Right ventricle myocardium inferior (tissue), 1 donor: ENCODE measurements at regions not wholly inside any gene's neighbourhood (a gene's known extent, or its start where the extent isn't known, plus 50 kb on each side); places are given as distances from the start of the nearest gene placed in this dataset.

Experiments used
- ATAC-seq: fragments of 200-7000 bp; cut with Tn5 transposase; one replicate; pipeline ENCODE4 v1.9.1; 2020; ENCODE audit warnings: mild to moderate bottlenecking, moderate library complexity
- DNase-seq: peaks from one replicate; pipeline ENCODE4 v3.0.0; 2021; ENCODE audit errors: missing footprints
- intact Hi-C: fragments of 100-400 bp; cut with DNase I; formaldehyde crosslinking; loops from one replicate; pipeline ENCODE4 v1.11.0; 2022
- donor health status: DM: no; HTN: yes; CAD: no; lungs with severe emphysema.

DNA sequence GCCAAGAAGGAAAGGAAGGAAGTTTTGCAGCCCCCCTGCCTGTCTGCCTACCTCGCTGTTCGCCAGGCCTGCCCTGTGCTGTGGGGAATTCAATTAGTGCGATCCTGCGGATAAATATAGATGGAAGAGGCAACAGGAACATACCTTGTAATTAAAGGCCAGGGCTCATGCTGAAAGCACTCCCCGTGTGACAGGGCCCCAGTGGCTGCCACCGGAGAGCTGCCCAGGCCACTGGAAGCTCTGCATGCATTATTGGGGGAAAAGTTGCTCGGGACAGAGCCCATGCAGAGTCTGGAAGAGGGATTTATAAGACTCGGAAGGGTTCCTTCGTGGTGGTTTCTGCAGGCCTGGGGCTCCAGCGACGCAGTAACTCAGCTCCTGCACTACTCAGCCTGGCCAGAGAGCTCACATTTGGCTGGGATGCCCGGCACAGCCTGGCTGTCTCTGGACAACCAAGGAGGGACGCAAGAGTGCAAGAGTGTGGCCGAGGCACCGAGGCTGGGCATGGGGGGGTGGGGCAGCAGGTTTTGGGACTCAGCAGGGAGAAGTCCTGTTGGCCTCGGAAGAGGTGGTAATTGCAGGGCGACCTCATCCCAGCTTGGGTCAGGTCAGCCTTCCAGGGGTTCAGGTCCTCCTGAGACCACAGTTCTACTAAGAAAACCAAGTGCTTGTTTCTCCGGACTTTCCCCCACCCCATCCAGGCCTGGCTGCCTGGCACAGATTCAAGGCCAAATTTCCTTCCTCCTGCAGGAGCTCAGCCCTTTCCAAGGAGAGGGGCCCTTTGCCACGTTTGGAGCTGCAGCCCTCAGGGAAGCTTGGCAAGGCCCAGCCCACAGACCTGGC, 68.1 kb upstream of the GGTA1 start:
- intact Hi-C loops: loop anchor here (1.0 kb wide), 1 partner anchor 31 kb away; no protein-coding TSS in a partner anchor
- ATAC-seq (peak; percentile 48), DNase-seq (no peak)

DNA sequence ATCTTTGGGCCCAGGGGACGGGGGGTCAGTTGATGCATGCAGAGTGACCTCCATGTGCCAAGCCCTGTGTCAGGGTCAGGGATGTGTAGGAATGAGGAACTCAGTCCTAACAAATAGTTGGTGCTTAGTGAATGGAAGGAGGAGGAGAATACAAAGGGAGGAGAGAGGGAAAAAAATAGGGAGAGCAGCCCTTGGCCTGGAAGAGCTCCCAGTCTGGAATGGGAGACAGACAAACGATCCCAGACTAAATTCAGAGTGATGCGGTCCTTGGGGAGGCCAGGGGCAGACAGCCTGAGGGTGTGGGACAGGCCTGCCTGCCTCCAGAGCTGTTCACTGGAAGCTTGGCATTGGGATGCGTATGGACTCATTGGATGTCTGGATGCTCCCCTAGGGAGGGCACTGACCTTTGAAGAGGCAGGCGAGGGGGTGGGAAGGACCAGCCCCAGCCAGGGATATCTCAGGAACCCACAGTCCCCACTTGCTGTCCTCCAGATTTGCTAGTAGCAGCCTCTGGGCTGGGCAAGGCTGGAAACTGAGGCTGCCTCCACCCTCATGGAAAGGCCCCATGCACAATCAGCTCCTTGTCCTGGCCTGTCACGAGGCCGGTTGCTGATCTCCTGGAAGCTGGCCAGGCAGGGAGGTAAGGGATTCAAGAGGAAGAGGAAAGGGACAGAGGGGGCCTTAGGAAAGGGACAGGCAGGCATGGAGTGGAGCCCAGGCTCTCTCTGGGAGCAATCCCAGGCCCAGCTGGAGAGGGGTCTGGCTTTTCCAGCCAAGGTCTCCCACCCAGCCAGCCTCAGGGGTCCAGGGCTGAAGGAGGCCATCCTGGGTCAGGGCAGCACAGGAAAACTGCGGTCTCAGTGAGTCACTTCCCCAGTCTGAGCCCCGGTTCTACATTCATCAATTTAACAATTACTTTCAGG, 69.0 kb upstream of the GGTA1 start:
- intact Hi-C loops: no loop called here
- DNase-seq: peak; percentile 72
- peak; percentile 61 for ATAC-seq

DNA sequence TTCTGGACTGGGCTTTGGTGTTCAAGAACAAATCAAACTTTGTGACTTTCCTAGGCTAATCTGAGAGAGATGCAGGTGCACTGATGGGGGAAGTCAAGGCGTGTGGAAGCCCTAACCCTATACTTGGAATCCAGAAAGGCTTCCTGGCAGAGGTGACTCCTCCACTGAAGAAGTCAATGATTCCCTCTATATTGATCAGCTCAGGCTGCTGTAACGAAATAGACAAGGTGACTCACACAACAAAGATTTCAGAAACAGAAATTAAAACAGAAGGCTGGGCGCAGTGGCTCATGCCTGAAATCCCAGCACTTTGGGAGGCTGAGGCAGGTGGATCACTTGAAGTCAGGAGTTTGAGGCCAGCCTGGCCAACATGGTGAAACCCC, 69.6 kb upstream of the GGTA1 start:
- intact Hi-C loops: no loop called here
- DNase-seq: no peak
- no peak for ATAC-seq

DNA sequence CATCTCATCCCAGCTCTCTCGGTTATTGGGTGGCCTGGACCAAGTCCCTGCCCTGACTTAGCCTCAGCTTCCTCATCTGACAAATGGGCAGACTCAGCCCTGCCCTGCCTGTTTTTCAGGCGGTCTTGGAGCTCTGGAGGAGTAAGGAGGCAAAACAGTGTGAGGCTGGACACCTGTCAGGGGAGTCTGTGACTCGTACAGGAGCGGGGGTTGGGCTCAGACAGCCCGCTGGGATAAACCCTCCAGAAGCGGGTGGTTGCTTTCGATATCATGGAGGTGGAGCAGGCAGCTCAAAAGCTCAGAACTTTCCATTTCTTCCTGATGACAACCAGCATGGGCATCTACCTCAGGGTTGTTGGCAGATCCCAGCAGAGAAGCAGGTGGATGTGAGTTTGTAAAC, 72.9 kb upstream of the GGTA1 start:
- ATAC-seq (no peak), DNase-seq (no peak)
- intact Hi-C loops: no loop called here

DNA sequence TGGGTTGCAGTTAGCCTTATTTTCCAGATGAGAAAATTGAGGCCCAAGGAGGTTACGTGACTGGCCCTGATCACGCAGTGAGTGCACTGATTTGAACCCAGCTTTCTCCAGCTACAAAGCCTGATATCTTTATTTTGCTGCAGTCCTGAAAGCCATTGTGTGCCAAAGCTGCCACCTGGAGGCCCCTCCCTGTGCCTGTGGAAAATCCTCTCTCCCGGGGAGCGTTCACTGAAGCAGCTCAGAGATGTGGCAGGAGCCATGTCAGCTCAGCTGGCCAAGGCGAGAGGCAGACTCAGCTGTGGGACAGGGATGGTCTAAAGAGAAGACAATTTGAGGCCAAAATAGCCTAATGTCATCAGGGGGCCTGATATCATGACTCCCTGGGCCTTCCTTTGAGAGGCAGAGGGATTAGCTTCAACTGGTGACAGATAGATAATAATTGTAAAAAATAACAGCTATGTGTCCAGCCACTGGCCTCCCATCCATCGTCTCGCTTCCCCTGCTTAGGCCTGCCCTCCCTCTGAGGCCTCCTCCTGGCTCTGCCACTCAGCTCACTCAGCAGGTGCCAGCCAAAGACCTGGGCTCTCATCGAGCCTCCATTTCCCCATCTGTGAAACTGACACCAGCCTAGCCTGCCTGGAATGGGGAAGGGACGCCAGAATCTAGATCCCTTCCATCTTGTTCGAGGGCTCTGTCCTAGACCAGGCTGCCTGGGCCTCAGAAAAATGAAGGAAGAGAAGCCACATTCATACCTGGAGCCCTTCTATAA, 74.3 kb upstream of the GGTA1 start:
- intact Hi-C loops: no loop called here
- DNase-seq (no peak), ATAC-seq (no peak)

DNA sequence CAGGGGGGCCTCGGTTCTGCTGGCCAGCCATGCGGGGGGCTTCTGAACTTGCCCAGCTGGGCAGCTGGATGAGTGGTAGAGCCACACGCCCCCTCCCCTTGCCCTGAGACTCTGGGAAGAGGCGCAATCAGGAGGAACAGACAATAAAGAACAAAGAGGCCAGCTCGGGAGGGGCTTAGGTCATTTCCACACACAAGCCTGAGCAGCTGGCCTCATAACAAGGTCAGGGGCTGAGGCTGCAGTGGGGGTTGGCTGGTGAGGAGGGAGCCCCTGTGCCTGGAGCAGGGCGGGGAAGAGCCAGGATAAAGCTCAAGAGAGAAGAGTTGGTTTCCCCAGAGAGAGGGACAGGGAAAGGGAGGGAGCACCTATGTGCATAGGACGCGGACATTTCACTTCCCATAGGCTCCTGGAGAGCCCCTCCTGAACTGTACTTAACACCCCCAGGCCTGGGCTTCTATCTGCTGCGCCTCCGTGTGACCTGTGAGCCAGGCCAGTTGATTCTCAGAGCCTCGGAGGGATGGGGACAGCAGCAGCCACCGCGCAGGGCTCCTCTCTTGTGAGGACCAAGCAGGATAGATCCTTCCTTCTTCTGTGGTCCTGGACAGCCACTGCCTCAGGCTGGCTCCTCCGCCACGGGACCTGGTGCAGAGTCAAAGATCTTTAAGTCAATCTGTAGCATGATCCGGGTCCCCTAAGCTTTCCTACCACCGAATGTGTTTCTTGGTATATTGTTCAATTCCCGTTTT, 75.3 kb upstream of the GGTA1 start:
- DNase-seq (no peak), ATAC-seq (no peak)
- intact Hi-C loops: no loop called here

DNA sequence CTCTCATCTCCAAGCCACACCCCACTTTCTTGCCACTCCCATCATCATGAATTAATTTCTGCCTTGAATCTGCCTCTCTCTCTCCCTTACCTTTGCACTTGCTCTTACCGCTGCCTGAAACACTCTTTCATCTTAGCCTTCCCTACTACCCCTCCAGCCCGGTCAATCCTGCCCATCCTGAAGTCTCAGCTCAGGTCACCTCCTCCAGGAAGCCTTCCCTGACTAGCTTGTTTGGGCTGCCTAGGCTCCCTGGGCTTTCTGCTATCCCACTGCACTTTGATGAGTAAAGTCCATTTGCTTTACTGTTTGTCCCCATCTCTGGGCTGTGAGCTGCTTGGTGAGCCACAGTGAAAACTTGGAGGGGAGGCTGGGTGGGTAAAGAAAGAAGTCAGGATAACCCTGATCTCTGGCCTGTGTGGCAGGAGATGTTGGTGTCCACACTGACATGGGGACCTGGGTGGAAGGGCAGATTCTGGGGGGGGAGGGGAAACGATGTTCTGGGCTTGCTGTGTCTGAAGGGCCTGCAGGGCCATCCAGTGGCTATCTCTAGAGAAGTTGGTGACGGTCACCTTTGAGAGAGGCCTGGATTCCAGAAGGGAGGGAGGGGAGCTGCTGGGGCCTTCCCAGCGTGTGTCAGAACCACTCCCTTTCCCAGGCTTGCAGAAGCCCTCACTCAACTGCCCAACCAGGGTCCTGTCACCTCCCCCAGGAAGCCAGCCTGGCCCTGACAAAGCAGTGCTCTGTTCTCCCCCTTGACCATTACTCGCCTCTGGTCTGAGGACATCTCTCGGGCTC, 75.0 kb upstream of the DAB2IP start:
- ATAC-seq (peak; percentile 36), DNase-seq (no peak)
- intact Hi-C loops: no loop called here

DNA sequence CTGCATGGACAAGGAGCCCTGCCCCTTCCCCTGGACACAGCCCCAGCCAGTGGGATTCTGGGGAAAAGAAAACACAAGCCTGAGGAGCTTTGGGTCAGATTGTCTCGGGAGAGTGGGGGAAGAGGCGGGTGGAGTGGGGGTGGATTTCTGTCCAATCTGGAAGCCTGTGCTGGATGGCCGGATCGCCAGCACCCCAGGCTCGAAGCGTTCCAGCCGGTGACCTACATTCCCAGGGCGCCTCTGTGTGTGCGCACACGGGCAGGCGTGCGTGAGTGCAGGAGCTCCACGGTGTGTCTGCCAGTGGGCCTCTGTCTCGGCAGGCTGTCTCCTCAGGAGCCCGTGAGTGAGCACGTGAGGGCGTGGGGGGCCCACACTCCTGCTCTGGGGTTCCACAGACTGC, 74.3 kb upstream of the DAB2IP start:
- DNase-seq (no peak), ATAC-seq (peak; percentile 30)
- intact Hi-C loops: no loop called here

DNA sequence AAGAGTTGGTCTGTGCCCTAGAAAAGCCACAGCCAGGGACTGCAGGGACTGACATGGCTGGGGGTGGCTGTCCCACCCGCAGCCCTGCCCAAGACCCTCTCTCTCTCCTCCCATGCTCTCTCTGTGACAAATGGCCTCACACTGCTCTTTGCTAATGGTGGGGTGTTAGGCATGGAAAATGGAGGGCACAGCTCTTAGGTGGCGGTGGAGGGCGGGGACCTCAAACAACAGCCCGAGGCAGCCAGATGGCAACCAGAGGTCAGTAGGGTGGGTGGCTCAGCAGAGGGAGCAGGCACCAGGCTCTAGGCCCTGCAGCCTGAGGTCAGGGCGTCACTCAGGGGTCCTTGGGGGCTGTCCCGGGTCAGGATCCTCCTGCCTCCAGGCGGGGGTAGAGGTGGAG, 73.9 kb upstream of the DAB2IP start:
- DNase-seq: no peak
- ATAC-seq: no peak

DNA sequence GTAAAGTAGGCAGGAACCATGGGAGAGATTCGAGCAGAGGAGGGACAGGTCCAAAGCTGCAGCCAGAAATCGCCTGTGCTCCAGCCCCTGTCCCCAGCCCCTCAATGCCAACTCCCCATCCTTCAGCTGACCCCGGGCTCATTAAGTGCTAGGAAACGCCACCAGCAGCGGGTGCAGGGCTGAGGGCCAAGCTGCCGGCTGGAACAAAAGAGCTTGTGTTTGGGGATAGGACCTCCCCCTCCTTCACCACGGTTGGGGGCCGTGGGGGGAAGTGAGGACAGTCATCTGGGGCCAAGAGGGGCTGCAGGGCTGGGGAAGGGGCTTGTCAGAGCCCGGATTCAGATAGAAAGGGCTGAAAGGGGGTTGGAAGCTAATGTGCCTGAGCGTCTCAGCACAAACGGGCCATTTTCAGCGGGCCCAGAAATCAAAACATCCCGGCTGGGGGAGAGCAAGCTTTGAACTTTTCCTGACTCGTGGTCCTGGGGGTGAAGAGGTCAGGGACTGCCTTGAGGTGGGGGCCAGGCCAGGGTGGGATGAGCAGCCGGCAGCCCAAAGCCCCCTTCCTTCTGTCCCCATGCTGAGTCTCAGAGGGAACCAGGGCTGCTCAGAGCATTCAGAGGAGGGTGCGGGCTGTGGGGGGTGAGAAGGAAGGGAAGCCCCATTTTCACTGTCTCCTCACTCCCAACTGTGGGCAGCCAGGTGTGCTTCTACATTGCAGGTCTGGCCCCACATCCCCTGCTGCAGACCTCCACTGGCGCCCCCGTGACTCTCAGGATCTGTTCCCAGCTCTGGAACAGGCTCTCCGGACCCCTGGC, 69.4 kb upstream of the DAB2IP start:
- intact Hi-C loops: no loop called here
- DNase-seq (no peak), ATAC-seq (peak; percentile 34)

More for the DNA sequence above, 73.9 kb upstream of the DAB2IP start:
- intact Hi-C loops: no loop called here

DNA sequence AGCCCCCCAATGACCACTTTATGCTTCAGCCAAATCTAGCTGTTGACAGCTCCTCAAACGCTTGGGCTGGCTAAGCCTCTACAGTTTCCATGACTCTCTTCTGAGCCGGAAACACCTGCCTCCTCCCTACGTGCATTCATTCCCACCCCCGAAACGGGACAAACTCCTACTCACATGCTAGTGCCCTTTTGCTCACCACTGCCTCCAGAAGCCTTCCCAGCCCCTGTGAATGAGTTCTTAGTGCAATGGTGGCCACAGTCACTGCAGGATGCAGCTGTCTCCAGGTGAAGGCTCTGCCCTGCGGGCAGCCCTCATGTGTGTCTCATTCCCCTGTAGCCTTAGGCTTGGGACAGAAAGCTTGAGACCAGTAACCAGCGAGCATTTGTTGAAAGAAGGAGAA, 68.8 kb upstream of the DAB2IP start:
- no peak for ATAC-seq
- intact Hi-C loops: no loop called here
- DNase-seq: no peak

DNA sequence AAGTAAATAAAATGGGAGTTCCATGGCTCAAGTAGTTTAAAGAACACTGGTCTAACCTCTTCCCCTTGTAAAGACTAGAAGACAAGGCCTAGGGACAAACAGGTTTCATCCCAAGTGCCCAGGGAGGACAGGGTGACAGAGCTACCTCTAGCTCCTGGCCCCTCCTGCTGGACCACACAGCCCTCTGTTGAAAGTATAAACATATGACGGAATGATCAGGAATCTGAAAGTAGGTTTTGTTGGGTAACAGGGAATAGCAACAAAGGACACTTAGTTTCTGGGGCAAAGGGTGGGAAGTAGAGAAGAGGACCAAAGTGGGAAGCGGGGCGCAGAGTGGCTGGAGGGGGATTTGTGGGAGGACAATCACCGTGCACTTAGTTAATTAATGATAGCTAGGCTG, 67.0 kb upstream of the DAB2IP start:
- intact Hi-C loops: no loop called here
- ATAC-seq: no peak

DNA sequence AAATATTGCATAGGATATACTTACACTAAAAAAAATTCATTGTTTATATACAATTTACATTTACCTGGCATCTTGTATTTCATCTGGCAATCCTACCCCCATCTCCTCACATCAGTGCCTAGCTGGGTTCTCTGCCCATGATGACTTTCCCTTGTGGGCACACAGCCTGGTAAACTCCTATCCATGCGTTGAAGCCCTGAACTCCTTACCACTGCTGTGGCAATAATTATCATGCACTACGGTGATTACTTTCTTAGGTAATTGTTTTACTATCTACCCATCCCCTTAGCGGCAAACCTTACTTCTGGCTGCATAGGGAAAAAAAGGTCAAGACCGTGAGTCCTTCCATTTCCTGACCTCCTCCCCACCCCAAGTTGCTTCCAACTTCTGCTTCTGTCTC, 63.6 kb upstream of the DAB2IP start:
- intact Hi-C loops: no loop called here
- DNase-seq: no peak
- ATAC-seq: no peak

More for the DNA sequence above, 67.0 kb upstream of the DAB2IP start:
- no peak for DNase-seq

DNA sequence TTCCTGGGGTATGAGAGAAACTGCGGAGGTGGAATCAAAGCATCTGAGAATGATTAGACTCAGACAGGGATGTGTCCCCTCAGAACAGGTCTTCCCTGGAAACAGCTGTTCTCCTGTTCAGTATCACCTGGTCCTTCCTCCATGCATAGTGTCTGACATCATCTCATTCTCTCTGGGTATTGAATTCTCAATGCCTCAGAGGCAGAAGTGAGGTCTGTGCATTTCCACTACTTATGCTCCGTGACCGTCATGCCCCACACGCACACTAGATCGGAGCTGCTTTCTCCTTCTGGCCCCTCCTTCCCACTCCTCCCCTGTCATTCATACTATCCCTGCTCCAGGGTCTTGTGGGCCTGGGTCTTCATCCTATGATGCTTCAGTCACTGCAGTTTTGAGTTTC, 61.4 kb upstream of the DAB2IP start:
- intact Hi-C loops: no loop called here
- DNase-seq (no peak), ATAC-seq (no peak)

DNA sequence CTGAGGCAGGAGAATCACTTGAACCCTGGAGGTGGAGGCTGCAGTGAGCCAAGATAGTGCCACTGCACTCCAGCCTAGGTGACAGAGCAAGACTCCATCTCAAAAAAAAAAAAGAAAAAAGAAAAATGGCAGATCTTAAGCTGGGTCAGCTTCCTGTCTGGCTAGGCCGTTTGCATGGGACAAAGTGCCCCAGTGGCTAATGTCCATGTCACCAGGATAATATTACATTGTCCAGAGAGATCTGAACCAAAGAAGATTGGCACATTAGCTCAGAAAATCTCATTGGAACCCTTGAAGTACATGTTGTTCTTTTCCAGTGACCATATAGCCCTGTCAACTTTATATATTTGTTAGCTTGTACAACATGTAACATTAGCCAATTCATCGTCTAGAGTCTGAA, 59.2 kb upstream of the DAB2IP start:
- intact Hi-C loops: no loop called here
- ATAC-seq (no peak), DNase-seq (no peak)

DNA sequence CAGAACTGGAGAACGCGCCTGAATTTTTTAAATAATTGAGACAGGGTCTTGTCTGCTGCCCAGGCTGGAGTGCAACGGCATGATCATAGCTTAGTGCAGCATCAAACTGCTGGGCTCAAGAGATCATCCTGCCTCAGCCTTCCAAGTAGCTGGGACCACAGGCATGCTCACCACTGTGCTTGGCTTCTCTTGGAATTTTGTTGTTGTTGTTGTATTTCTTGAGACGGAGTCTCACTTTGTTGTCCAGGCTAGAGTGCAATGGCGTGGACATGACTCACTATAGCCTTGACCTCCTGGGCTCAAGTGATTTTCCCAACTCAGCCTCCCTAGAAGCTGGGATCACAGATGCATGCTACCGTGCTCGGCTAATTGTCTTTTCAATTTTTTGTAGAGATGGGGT, 58.4 kb upstream of the DAB2IP start:
- intact Hi-C loops: no loop called here
- ATAC-seq (no peak), DNase-seq (no peak)

DNA sequence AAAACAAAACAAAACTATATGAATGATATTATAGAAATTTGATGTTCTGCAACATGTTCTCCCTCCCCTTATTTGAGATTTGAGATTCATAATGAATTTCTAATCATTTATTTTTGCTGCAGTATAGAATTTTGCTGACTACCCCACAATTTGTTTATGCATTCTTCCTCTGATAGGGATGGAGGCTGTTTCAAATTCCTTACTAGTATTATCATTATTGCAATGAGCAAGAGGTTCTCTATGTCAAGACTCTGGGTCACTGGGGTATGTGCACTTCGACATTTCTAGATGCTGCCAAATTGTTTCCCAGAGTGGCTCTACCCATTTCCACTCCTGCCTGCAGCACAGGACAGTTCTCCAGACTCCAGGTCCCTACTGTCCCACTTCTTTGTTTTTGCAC, 54.9 kb upstream of the DAB2IP start:
- no peak for ATAC-seq
- DNase-seq: no peak
- intact Hi-C loops: loop anchor here (5.0 kb wide), 2 partner anchors 44 to 396 kb away; no protein-coding TSS in a partner anchor
